GM12892 (cell line): ENCODE measurements at regions not wholly inside any gene's neighbourhood (a gene's known extent, or its start where the extent isn't known, plus 50 kb on each side); places are given as distances from the start of the nearest gene placed in this dataset.

Experiments used
- DNase-seq: peaks from one replicate; pipeline ENCODE4 v3.0.0; 2011; ENCODE audit not compliant: insufficient read length
- FAIRE-seq: peaks from 2 replicates; lab custom pipeline; 2011; peaks lifted over from hg19 to GRCh38; lab: Jason Lieb, UNC
- POLR2A ChIP-seq: IDR thresholded peaks from 2 replicates; pipeline ENCODE4 v1.6.1; 2011; ENCODE audit warnings: low read depth, low read length, control low read depth
- POLR2AphosphoS5 ChIP-seq: IDR thresholded peaks from 2 replicates; pipeline ENCODE4 v1.6.1; 2011; ENCODE audit warnings: low read depth, low read length, control low read depth
- TAF1 ChIP-seq: IDR thresholded peaks from 2 replicates; pipeline ENCODE4 v1.6.1; 2011; ENCODE audit warnings: low read depth, mild to moderate bottlenecking, control low read depth, low read length, borderline replicate concordance

DNA sequence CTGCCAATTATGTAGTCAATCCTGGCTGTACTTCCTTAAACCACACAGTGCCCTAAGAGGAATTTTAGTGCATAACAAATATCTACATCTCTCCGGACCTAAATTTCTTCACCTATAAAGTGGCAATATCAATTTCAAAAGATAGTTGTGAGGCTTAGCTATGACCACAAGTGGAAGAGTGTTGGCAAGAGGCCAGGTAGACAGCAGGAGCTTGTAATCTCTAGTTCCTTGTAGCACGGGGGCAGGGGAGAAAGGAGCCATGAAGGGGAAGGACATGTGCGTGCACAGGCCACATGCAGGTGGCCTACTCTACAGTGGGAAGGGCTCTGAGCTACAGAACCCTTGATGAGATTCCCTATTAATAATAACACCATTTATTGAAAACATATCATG is 269.7 kb downstream of the ABHD5 start:
- DNase-seq (no peak), FAIRE-seq (no peak)
- TF ChIP-seq POLR2A (no peak), POLR2AphosphoS5 (no peak), TAF1 (no peak)

DNA sequence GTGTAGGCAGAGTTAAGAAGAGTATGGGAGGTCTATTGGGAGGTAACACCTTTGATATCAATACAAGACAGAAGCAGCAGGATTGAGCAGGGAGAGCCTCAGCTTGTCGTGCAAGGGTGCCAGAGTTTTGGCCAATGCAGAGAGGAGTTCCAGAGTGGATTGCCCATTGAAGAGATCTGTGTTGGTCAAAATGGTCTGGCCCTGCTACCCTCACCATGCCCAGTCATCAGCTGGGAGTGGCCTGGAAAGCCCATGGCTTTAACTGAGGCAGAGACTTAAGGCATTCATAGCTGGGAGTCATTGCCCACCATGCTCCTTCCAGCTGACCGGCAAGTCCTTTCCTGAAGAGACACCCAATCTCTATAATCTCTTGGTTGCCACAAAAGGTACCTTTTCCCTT is 271.3 kb downstream of the ABHD5 start:
- TF ChIP-seq TAF1 (no peak), POLR2A (no peak), POLR2AphosphoS5 (no peak)

DNA sequence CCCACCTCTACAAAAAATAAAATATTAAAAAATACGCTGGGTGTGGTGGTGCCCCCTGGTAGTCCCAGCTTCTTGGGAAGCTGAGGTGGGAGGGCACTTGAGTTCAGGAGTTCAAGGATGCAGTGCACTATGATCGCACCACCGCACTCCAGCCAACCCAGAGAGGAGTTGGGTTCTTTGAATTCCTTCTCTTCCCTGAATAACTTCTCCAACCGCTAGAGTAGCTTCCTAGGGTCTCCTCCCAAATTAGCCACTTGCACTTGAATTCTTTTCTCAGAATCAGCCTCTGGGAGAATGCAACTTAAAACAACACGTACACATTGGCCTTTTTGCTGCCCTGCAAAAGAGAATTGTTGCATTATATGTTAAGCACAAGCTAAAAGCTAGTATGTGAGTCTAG is 272.5 kb downstream of the ABHD5 start:
- DNase-seq, result no peak
- no peak for FAIRE-seq
- no peak for TF ChIP-seq TAF1
- TF ChIP-seq POLR2AphosphoS5, result no peak

More for the DNA sequence above, 271.3 kb downstream of the ABHD5 start:
- DNase-seq, result no peak
- no peak for FAIRE-seq

DNA sequence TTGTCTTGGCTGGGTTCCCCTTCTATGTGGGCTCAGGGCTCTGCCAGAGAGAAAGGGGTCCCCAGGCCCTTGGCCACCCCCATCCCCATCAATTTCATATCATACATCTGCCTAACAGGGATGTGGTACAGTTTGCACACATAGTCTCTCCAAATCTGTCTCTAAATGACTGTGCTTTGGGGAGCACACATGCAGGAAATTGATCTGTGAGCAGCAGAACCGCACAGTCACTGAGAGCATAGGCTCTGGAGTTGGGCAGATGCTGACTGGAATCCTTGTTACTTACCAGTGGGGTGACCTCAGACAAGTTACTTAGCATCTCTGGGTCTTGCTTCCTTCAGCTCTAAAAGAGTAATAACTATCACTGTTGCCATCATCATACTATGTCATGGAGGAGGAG is 273.9 kb downstream of the ABHD5 start:
- TF ChIP-seq POLR2AphosphoS5 (no peak), TAF1 (no peak), POLR2A (no peak)
- FAIRE-seq, result peak; percentile 76
- no peak for DNase-seq

DNA sequence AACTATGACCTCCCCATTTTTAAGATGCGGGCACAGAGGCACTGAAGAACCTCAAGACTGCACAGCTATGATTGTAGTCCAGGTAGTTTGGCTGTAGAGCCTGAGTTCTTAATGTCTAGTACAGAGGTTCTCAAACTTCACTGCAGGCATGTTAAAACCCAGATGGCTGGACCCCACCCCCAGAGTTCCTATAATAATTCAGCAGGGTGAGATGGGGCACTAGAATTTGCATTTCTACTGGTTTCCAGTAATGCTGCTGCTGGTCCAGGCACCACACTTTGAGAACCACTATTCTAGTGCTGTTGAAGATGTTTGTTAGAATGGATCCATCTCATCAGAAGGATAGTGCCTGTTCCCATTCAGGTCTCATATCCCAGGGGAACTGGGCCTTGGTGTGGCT is 274.9 kb downstream of the ABHD5 start:
- DNase-seq (no peak), FAIRE-seq (peak; percentile 14)
- TF ChIP-seq POLR2AphosphoS5, result no peak
- TF ChIP-seq TAF1, result no peak
- TF ChIP-seq POLR2A, result no peak

DNA sequence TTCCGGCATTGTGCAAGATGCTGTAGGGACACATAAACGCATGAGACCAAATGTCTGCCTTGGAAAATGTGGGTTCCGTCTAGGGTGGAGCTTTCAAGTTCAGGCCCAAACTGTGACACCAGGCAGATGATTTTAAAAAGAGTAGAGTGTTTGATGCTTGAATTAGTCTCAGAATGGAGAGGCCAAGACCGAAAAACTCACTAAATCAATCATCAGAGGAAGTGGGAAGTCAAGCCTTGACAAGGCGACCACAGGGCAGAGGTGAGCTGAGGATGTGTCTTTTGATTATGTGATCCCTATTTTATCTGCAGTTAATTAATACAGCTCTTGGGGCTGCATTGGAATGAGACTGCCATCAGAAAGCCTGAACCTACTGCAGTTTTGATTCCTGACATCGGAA is 275.4 kb downstream of the ABHD5 start:
- peak; percentile 70 for FAIRE-seq
- no peak for TF ChIP-seq POLR2A
- TF ChIP-seq TAF1, result no peak
- no peak for TF ChIP-seq POLR2AphosphoS5
- no peak for DNase-seq

DNA sequence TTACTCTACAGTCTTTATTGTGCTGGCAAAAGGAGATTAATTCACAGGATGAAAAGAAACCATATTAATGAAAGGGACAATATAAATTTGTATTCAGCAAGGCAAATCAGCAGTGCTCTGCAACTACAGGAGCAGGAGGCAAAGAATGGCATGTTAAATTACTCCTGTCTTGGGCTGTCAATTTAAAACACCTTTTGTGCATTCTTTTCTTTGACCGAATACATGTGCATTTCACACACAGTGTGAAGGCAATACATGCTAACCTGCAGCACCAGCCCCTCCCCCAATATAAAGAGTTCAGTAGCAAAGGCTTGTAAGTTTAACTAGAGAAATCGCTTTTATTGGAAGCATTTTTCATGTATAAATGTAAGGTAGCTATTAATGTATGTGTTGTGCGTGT is 275.2 kb upstream of the TOPAZ1 start:
- FAIRE-seq, result no peak
- TF ChIP-seq POLR2A (no peak), TAF1 (no peak), POLR2AphosphoS5 (no peak)
- no peak for DNase-seq

DNA sequence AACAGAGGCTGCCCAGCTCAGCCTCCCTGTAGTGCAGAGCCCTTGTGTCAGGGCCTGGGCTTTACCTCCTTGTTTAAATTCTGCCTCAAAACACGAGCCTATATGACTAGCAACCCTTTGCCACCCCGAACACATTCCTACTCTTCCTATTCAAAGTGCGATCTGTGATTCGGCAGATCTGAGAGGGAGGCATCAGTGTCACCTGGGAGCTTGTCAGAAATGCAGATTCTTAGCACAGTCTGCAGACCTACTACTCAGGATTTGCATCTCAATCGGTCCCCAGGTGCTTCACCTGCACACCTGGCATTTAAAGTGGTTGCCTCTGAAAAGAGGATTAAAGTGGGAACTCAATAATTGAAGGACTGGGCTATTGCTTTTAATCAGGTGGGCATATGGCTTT is 273.2 kb upstream of the TOPAZ1 start:
- TF ChIP-seq TAF1, result no peak
- TF ChIP-seq POLR2A, result no peak
- no peak for TF ChIP-seq POLR2AphosphoS5
- DNase-seq, result no peak
- FAIRE-seq, result no peak

DNA sequence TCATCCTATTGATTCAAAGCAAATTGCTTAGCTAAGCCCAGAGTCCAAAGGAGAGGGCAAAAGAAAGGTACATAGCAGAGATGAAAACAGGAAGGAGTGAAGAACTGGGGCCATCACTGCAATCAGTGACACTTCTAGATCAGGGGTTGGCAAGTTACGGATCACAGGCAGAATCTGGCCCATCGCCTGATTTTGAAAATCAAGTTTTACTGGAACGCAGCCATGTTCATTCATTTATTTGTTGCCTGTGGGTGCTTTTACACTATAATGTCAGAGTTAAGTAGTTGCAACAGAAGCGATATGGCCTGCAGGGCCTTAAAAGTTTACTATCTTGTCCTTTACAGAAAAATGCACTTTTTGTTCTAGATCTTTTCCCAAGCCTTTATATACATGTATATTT is 271.7 kb upstream of the TOPAZ1 start:
- FAIRE-seq (no peak), DNase-seq (no peak)
- no peak for TF ChIP-seq POLR2AphosphoS5
- no peak for TF ChIP-seq POLR2A
- TF ChIP-seq TAF1, result no peak

DNA sequence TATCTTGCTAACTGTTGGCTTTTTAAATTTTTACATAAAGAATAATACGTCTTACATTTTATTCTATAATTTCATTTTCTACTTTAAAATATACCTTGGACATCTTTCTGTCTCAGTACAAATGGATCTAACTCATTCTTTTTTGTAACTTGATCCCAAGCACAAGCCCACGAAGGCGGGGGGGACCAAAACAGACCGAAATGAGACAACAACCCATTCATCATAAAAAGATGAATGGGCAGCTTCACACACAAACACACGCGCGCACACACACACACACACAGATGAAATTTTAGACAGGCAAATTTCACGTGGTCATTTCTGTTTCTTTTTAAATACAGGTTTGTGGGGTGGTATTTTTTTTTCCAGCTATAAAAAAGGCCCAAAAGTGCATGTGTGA is 271.3 kb upstream of the TOPAZ1 start:
- TF ChIP-seq POLR2AphosphoS5, result no peak
- FAIRE-seq (no peak), DNase-seq (no peak)

DNA sequence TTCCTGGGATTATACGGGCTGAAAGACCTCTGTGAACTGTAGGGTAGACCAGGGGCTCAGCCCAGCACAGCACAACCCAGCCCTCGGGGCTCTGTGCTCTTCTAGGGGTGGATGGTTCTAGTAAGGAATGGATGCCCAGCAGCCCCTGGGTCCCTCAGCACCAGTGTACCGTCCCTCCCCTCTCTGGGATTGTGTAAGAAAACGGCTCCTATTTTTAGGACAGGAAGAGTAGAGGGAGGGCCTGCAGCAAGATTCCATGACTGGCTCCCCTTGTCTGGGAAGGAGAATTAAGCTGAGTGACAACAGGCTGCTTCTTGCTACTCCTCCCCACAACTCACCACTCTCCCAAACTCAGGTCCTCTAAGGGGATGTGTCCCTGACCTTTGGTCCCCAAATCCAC is 270.8 kb upstream of the TOPAZ1 start:
- TF ChIP-seq POLR2A (no peak), TAF1 (no peak), POLR2AphosphoS5 (no peak)
- DNase-seq, result no peak
- FAIRE-seq, result no peak

DNA sequence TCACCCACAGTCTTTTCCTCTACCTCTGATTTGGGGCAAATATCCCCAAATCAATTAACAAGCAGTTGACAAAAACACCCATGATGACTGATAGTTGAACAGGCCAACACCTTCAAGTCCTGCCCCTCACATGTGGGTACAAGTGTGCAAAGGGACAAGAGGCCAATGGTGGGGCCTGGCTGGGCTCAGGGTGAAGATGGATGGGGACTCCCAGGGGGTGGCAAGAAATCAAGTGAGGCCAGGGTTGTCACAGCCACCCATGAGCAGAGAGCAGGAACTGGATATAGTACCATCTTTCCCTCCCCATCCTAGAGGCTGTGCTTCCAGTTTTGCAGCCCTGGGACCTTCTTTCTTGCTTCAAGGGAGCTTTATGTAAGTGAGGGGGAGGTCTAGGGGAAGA is 270.2 kb upstream of the TOPAZ1 start:
- TF ChIP-seq POLR2A, result no peak
- TF ChIP-seq POLR2AphosphoS5, result no peak
- no peak for TF ChIP-seq TAF1
- no peak for DNase-seq
- FAIRE-seq, result peak; percentile 42

DNA sequence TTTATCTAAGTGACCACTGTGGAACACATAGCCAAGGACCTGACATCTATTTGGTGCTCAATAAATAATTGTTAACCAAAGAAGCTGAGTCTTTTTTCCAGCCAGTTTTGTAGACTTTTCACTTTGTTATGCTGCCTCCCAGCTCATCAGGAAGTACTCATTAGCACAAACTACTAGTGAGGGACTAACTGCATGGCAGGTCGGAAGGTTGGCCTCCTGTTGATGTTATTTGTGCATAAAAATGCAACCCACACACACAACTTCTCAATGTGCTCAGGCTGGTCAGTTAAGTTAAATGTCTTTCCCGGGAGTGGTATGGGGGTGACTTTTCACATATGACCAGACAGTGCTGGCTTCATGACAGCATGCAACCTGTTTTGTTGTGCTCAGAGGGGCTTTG is 263.0 kb upstream of the TOPAZ1 start:
- no peak for FAIRE-seq
- TF ChIP-seq POLR2AphosphoS5 (no peak), TAF1 (no peak)
- DNase-seq, result no peak
